ENCODE measurements at regions not wholly inside any gene's neighbourhood (a gene's known extent, or its start where the extent isn't known, plus 50 kb on each side); places are given as distances from the start of the nearest gene placed in this dataset.

- TF ChIP-seq CTCF (IDR thresholded peaks at IDR 0.05; ENCODE audit: poor library complexity, severe bottlenecking), result no peak
- no peak for TF ChIP-seq REST (IDR thresholded peaks at IDR 0.05; ENCODE audit: borderline replicate concordance)
- no peak for TF ChIP-seq POLR2AphosphoS5 (IDR thresholded peaks at IDR 0.05)
These were observed 169.6 kb downstream of the UACA start for GRCh38 chr15:70593795-70594194.

All from neural cell (in vitro differentiated cells).